ENCODE measurements at regions not wholly inside any gene's neighbourhood (a gene's known extent, or its start where the extent isn't known, plus 50 kb on each side); places are given as distances from the start of the nearest gene placed in this dataset.

DNA sequence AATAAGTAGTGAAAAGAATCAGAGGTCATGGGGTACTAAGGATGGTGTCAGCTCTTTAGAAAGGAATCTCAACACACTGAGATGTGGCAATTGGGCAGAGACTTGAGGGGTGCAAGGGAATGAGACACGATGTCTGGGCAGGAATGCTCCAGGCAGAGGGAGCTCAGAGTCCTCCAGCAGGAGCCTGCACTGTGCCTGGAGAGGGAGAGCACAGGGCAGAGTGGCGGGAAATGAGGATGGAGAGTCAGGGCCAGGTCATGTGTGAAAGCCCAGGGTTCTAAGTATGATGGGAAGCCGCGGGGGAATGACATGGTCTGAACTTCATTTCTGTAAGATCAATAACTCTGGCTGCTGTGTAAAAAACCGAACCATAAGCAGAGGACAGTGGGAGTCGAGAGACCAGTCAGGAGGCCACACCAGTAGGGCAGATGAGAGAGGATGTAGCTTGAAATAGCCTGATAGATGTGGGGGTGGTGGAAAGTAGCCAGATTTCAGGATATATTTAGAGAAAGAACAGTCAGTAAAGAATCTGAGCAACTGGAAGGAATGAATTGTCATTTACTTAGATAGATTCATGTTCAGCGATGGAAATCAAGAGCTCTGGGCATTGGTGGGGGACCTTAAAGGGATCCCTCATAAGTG is 133.4 kb upstream of the DTNBP1 start:
- Histone ChIP-seq H3K4me3 (ENCODE audit: extremely low read depth, insufficient read depth, low read length, poor library complexity, severe bottlenecking) (no peak overlapping the region), H3K4me1 (ENCODE audit: control insufficient read depth, insufficient read depth, low read length, poor library complexity, severe bottlenecking) (peaks cover 9% of the 10 kb centered on the region), H3K36me3 (ENCODE audit: control insufficient read depth, insufficient read depth, low read length) (no peaks in the 10 kb centered on the region), H3K9me3 (ENCODE audit: control insufficient read depth, low read length) (peaks cover 10% of the 10 kb centered on the region), H3K27ac (ENCODE audit: low read depth, low read length, severe bottlenecking) (no peak overlapping the region)
- 86 to 87% methylated on average over 5 to 6 of the region's 7 CpGs for WGBS, 2 experiments (ENCODE audit: insufficient coverage in 2 of 2)

GRCh38 chr6:15793826-15794225 is 131.0 kb upstream of the DTNBP1 start:
- Histone ChIP-seq H3K27ac (ENCODE audit: low read depth, low read length, severe bottlenecking) (no peak overlapping the region), H3K36me3 (ENCODE audit: control insufficient read depth, insufficient read depth, low read length) (no peaks in the 10 kb centered on the region), H3K4me3 (ENCODE audit: extremely low read depth, insufficient read depth, low read length, poor library complexity, severe bottlenecking) (no peak overlapping the region), H3K9me3 (ENCODE audit: control insufficient read depth, low read length) (peaks cover 17% of the 10 kb centered on the region), H3K4me1 (ENCODE audit: control insufficient read depth, insufficient read depth, low read length, poor library complexity, severe bottlenecking) (peaks cover 9% of the 10 kb centered on the region)

- Histone ChIP-seq H3K4me3 (ENCODE audit: extremely low read depth, insufficient read depth, low read length, poor library complexity, severe bottlenecking) (no peak overlapping the region), H3K36me3 (ENCODE audit: control insufficient read depth, insufficient read depth, low read length) (no peaks in the 10 kb centered on the region), H3K9me3 (ENCODE audit: control insufficient read depth, low read length) (peaks cover 17% of the 10 kb centered on the region), H3K27ac (ENCODE audit: low read depth, low read length, severe bottlenecking) (no peak overlapping the region), H3K4me1 (ENCODE audit: control insufficient read depth, insufficient read depth, low read length, poor library complexity, severe bottlenecking) (peaks cover 9% of the 10 kb centered on the region)
- 0% methylated on average over 1 of the region's 4 CpGs for WGBS, 2 experiments (ENCODE audit: insufficient coverage in 2 of 2)
Measured at GRCh38 chr6:15793288-15793687, 130.5 kb upstream of the DTNBP1 start.

DNA sequence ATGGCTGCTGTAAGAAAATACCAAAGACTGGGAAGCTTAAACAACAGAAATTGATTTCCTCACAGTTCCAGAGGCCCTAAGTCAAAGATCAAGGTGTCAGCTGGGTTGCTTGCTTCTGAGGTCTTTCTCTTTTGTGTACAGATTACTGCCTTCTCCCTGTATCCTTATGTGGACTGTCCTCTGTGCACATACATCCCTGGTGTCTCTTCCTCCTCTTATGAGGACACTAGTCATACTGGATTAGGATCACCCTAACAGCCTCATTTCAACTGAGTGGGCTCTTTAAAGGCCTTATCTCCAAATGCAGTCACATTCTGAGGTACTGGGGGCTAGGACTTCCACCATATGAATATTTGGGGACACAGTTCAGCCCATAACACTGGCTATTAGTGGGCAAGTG is 130.0 kb upstream of the DTNBP1 start:
- H3K9me3 ChIP-seq (ENCODE audit: control insufficient read depth, low read length): peaks cover 15% of the 10 kb centered on the region
- H3K27ac ChIP-seq (ENCODE audit: low read depth, low read length, severe bottlenecking): no peak overlapping the region

GRCh38 chr6:15791448-15792181 is 128.8 kb upstream of the DTNBP1 start:
- WGBS, 2 experiments (ENCODE audit: insufficient coverage in 2 of 2): 96% methylated on average over 6 to 7 of the region's 8 CpGs
- Histone ChIP-seq H3K4me1 (ENCODE audit: control insufficient read depth, insufficient read depth, low read length, poor library complexity, severe bottlenecking) (peaks cover 9% of the 10 kb centered on the region), H3K36me3 (ENCODE audit: control insufficient read depth, insufficient read depth, low read length) (no peaks in the 10 kb centered on the region), H3K27ac (ENCODE audit: low read depth, low read length, severe bottlenecking) (no peak overlapping the region), H3K9me3 (ENCODE audit: control insufficient read depth, low read length) (peaks cover 7% of the 10 kb centered on the region), H3K4me3 (ENCODE audit: extremely low read depth, insufficient read depth, low read length, poor library complexity, severe bottlenecking) (no peak overlapping the region)

More for the DNA sequence above, 130.0 kb upstream of the DTNBP1 start:
- H3K4me1 ChIP-seq (ENCODE audit: control insufficient read depth, insufficient read depth, low read length, poor library complexity, severe bottlenecking): peaks cover 9% of the 10 kb centered on the region
- no peak overlapping the region for H3K4me3 ChIP-seq (ENCODE audit: extremely low read depth, insufficient read depth, low read length, poor library complexity, severe bottlenecking)
- no peaks in the 10 kb centered on the region for H3K36me3 ChIP-seq (ENCODE audit: control insufficient read depth, insufficient read depth, low read length)

DNA sequence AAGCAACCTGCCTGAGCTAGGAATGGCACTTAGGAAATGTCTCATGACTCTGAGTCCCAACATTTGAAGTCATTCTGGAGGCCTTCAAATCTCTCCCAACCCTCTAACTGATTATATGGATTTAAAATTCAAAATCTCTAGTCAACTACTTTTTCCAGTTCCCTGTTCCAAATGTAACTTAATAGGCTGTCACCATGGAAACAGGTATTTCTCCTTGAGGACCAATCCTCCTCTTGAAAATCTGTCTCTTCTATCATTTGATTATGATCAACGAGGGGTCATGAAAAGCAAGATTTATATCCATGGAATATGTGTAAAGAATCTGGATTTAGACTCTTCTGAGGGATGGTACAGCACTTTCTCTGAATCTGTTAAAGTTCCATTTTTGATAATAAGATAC is 127.3 kb upstream of the DTNBP1 start:
- Histone ChIP-seq H3K9me3 (ENCODE audit: control insufficient read depth, low read length) (peaks cover 7% of the 10 kb centered on the region), H3K36me3 (ENCODE audit: control insufficient read depth, insufficient read depth, low read length) (no peaks in the 10 kb centered on the region), H3K4me3 (ENCODE audit: extremely low read depth, insufficient read depth, low read length, poor library complexity, severe bottlenecking) (no peak overlapping the region), H3K4me1 (ENCODE audit: control insufficient read depth, insufficient read depth, low read length, poor library complexity, severe bottlenecking) (peaks cover 9% of the 10 kb centered on the region), H3K27ac (ENCODE audit: low read depth, low read length, severe bottlenecking) (no peak overlapping the region)
- WGBS, 2 experiments (ENCODE audit: insufficient coverage in 2 of 2): no CpG with 5 or more reads among the region's 1 CpG

GRCh38 chr6:15786846-15787245 is 124.0 kb upstream of the DTNBP1 start:
- H3K9me3 ChIP-seq (ENCODE audit: control insufficient read depth, low read length): peaks cover 7% of the 10 kb centered on the region
- no peaks in the 10 kb centered on the region for H3K4me1 ChIP-seq (ENCODE audit: control insufficient read depth, insufficient read depth, low read length, poor library complexity, severe bottlenecking)
- H3K4me3 ChIP-seq (ENCODE audit: extremely low read depth, insufficient read depth, low read length, poor library complexity, severe bottlenecking): no peak overlapping the region
- WGBS, 2 experiments (ENCODE audit: insufficient coverage in 2 of 2): 96 to 100% methylated on average over 3 to 4 of the region's 4 CpGs
- H3K36me3 ChIP-seq (ENCODE audit: control insufficient read depth, insufficient read depth, low read length): no peaks in the 10 kb centered on the region
- H3K27ac ChIP-seq (ENCODE audit: low read depth, low read length, severe bottlenecking): no peak overlapping the region

- Histone ChIP-seq H3K4me1 (ENCODE audit: control insufficient read depth, insufficient read depth, low read length, poor library complexity, severe bottlenecking) (no peaks in the 10 kb centered on the region), H3K27ac (ENCODE audit: low read depth, low read length, severe bottlenecking) (no peak overlapping the region), H3K4me3 (ENCODE audit: extremely low read depth, insufficient read depth, low read length, poor library complexity, severe bottlenecking) (no peak overlapping the region), H3K36me3 (ENCODE audit: control insufficient read depth, insufficient read depth, low read length) (no peaks in the 10 kb centered on the region), H3K9me3 (ENCODE audit: control insufficient read depth, low read length) (no peaks in the 10 kb centered on the region)
- WGBS, 2 experiments (ENCODE audit: insufficient coverage in 2 of 2): 93 to 95% methylated on average over 2 of the region's 3 CpGs
Measured at GRCh38 chr6:15783484-15783883, 120.7 kb upstream of the DTNBP1 start.

- no peaks in the 10 kb centered on the region for H3K36me3 ChIP-seq (ENCODE audit: control insufficient read depth, insufficient read depth, low read length)
- no peak overlapping the region for H3K27ac ChIP-seq (ENCODE audit: low read depth, low read length, severe bottlenecking)
- H3K4me3 ChIP-seq (ENCODE audit: extremely low read depth, insufficient read depth, low read length, poor library complexity, severe bottlenecking): no peak overlapping the region
- 71 to 83% methylated on average over 1 to 2 of the region's 2 CpGs for WGBS, 2 experiments (ENCODE audit: insufficient coverage in 2 of 2)
- no peaks in the 10 kb centered on the region for H3K9me3 ChIP-seq (ENCODE audit: control insufficient read depth, low read length)
- no peaks in the 10 kb centered on the region for H3K4me1 ChIP-seq (ENCODE audit: control insufficient read depth, insufficient read depth, low read length, poor library complexity, severe bottlenecking)
Measured at GRCh38 chr6:15781890-15782289, 119.1 kb upstream of the DTNBP1 start.

GRCh38 chr6:15781333-15781732 is 118.5 kb upstream of the DTNBP1 start:
- WGBS, 2 experiments (ENCODE audit: insufficient coverage in 2 of 2): 92 to 100% methylated on average over 2 of the region's 3 CpGs
- Histone ChIP-seq H3K4me3 (ENCODE audit: extremely low read depth, insufficient read depth, low read length, poor library complexity, severe bottlenecking) (no peak overlapping the region), H3K36me3 (ENCODE audit: control insufficient read depth, insufficient read depth, low read length) (no peaks in the 10 kb centered on the region), H3K27ac (ENCODE audit: low read depth, low read length, severe bottlenecking) (no peak overlapping the region), H3K9me3 (ENCODE audit: control insufficient read depth, low read length) (no peaks in the 10 kb centered on the region), H3K4me1 (ENCODE audit: control insufficient read depth, insufficient read depth, low read length, poor library complexity, severe bottlenecking) (no peaks in the 10 kb centered on the region)

- no peaks in the 10 kb centered on the region for H3K9me3 ChIP-seq (ENCODE audit: control insufficient read depth, low read length)
- WGBS, 2 experiments (ENCODE audit: insufficient coverage in 2 of 2): 0% methylated on average over 1 of the region's 2 CpGs; no CpG with 5 or more reads in 1 of the 2 experiments
- H3K4me1 ChIP-seq (ENCODE audit: control insufficient read depth, insufficient read depth, low read length, poor library complexity, severe bottlenecking): no peaks in the 10 kb centered on the region
- no peak overlapping the region for H3K27ac ChIP-seq (ENCODE audit: low read depth, low read length, severe bottlenecking)
- no peak overlapping the region for H3K4me3 ChIP-seq (ENCODE audit: extremely low read depth, insufficient read depth, low read length, poor library complexity, severe bottlenecking)
- no peaks in the 10 kb centered on the region for H3K36me3 ChIP-seq (ENCODE audit: control insufficient read depth, insufficient read depth, low read length)
Measured at GRCh38 chr6:15780437-15780836, 117.6 kb upstream of the DTNBP1 start.

Measured in mesodermal cell (in vitro differentiated cells).